Thyroid gland (tissue), 4 donors: ENCODE measurements at regions not wholly inside any gene's neighbourhood (a gene's known extent, or its start where the extent isn't known, plus 50 kb on each side); places are given as distances from the start of the nearest gene placed in this dataset.

Experiments
- DNase-seq, 2 donors: peaks; one replicate each; pipeline ENCODE4 v3.0.0-alpha.2; 2019
- H3K27ac ChIP-seq, 3 donors: fragments of 200-600 bp; sonication (generic); 1 replicate in 2 of 3; 2 replicates in 1 of 3; pipeline ENCODE4 v1.5.1; 2016 to 2019; ENCODE audit warnings: mild to moderate bottlenecking in 1 of 3, moderate library complexity in 1 of 3
- H3K27me3 ChIP-seq: fragments of 200-600 bp; sonication (generic); one replicate; pipeline ENCODE4 v1.5.1; 2019
- H3K36me3 ChIP-seq, 2 donors: fragments of 200-600 bp; sonication (generic); one replicate each; pipeline ENCODE4 v1.5.1; 2016 to 2019
- H3K4me1 ChIP-seq, 2 donors: fragments of 200-600 bp; sonication (generic); one replicate each; pipeline ENCODE4 v1.5.1; 2017 to 2019
- H3K4me3 ChIP-seq, 3 donors: fragments of 200-600 bp; sonication (generic); replicated peaks in 1 of 3; 1 replicate in 2 of 3; 2 replicates in 1 of 3; pipeline ENCODE4 v1.5.1; 2016; ENCODE audit warnings: mild to moderate bottlenecking in 1 of 3
- H3K9me3 ChIP-seq: fragments of 200-600 bp; sonication (generic); one replicate; pipeline ENCODE4 v1.5.1; 2017
- CTCF ChIP-seq, 6 experiments: fragments of 200-600 bp in 3 of 6; fragments of 450-650 bp in 3 of 6; sonication (generic) in 3 of 6; IDR thresholded peaks; one replicate each; pipeline ENCODE4 v1.5.1; 2016 to 2019; ENCODE audit warnings: antibody characterized with exemption in 6 of 6, mild to moderate bottlenecking in 2 of 6, inconsistent platforms in 1 of 6, moderate library complexity in 1 of 6
- POLR2A ChIP-seq, 2 donors: fragments of 450-650 bp; IDR thresholded peaks; one replicate each; pipeline ENCODE4 v1.6.1; 2017; ENCODE audit warnings: antibody characterized with exemption in 2 of 2, mild to moderate bottlenecking in 2 of 2, moderate library complexity in 1 of 2
- WGBS, 2 donors: methylation state at CpG; one replicate each; pipeline ENCODE4 v1.1.5; 2017; 5-methylcytosine and 5-hydroxymethylcytosine counted together
- intact Hi-C: fragments of 100-400 bp; cut with DNase I; formaldehyde crosslinking; loops from one replicate; pipeline ENCODE4 v1.15.1; 2023

GRCh38 chr9:120151149-120151548 lies 428.8 kb downstream of the CDK5RAP2 start:
- 86 to 89% methylated on average over 3 of the region's 3 CpGs for WGBS, 2 donors
- Histone ChIP-seq H3K9me3 (no peaks in the 10 kb centered on the region), H3K4me1 (no peaks in the 10 kb centered on the region), H3K27me3 (no peaks in the 10 kb centered on the region), H3K36me3 (no peaks in the 10 kb centered on the region), H3K27ac (no peak overlapping the region), H3K4me3 (no peak overlapping the region)
- TF ChIP-seq CTCF (IDR thresholded peaks at IDR 0.05) (no peak), POLR2A (IDR thresholded peaks at IDR 0.05) (no peak)
- DNase-seq = no peak
- intact Hi-C loops = no loop called here

- DNase-seq = no peak
- Histone ChIP-seq H3K27me3 (no peaks in the 10 kb centered on the region), H3K4me1 (no peaks in the 10 kb centered on the region), H3K36me3 (no peaks in the 10 kb centered on the region), H3K4me3 (no peak overlapping the region), H3K9me3 (no peaks in the 10 kb centered on the region), H3K27ac (no peak overlapping the region)
- no peak for TF ChIP-seq POLR2A (IDR thresholded peaks at IDR 0.05)
- no peak for TF ChIP-seq CTCF (IDR thresholded peaks at IDR 0.05)
- WGBS, 2 donors = 88 to 92% methylated on average over 1 of the region's 1 CpG
- intact Hi-C loops = no loop called here
Observed at GRCh38 chr9:120138955-120139354, 441.0 kb downstream of the CDK5RAP2 start.

GRCh38 chr9:120137186-120137840 lies 442.7 kb downstream of the CDK5RAP2 start:
- Histone ChIP-seq H3K4me1 (no peaks in the 10 kb centered on the region), H3K9me3 (no peaks in the 10 kb centered on the region), H3K27ac (no peak overlapping the region), H3K36me3 (no peaks in the 10 kb centered on the region), H3K27me3 (no peaks in the 10 kb centered on the region), H3K4me3 (no peak overlapping the region)
- intact Hi-C loops = no loop called here
- 54 to 68% methylated on average over 5 of the region's 5 CpGs for WGBS, 2 donors
- TF ChIP-seq POLR2A (IDR thresholded peaks at IDR 0.05) = no peak
- TF ChIP-seq CTCF (IDR thresholded peaks at IDR 0.05) = no peak
- DNase-seq = no peak

GRCh38 chr9:120136696-120137095 lies 443.3 kb downstream of the CDK5RAP2 start:
- Histone ChIP-seq H3K36me3 (no peaks in the 10 kb centered on the region), H3K27me3 (no peaks in the 10 kb centered on the region), H3K9me3 (no peaks in the 10 kb centered on the region), H3K27ac (no peak overlapping the region), H3K4me3 (no peak overlapping the region), H3K4me1 (no peaks in the 10 kb centered on the region)
- intact Hi-C loops = no loop called here
- DNase-seq = no peak
- 60 to 68% methylated on average over 1 of the region's 1 CpG for WGBS, 2 donors
- TF ChIP-seq POLR2A (IDR thresholded peaks at IDR 0.05) (no peak), CTCF (IDR thresholded peaks at IDR 0.05) (no peak)

GRCh38 chr9:120117081-120117480 lies 462.9 kb downstream of the CDK5RAP2 start:
- no peak overlapping the region for H3K27ac ChIP-seq
- no peaks in the 10 kb centered on the region for H3K27me3 ChIP-seq
- TF ChIP-seq POLR2A (IDR thresholded peaks at IDR 0.05) (no peak), CTCF (IDR thresholded peaks at IDR 0.05) (no peak)
- no peak for DNase-seq
- 88 to 91% methylated on average over 4 of the region's 4 CpGs for WGBS, 2 donors
- H3K36me3 ChIP-seq = no peaks in the 10 kb centered on the region
- no peaks in the 10 kb centered on the region for H3K4me1 ChIP-seq
- intact Hi-C loops = no loop called here
- no peak overlapping the region for H3K4me3 ChIP-seq
- H3K9me3 ChIP-seq = no peaks in the 10 kb centered on the region
